Naive B cell (primary cell): ENCODE measurements at regions not wholly inside any gene's neighbourhood (a gene's known extent, or its start where the extent isn't known, plus 50 kb on each side); places are given as distances from the start of the nearest gene placed in this dataset.
A peak's percentile ranks its signal among the peaks of the same experiment; 100 is the strongest.

Experiments
- ATAC-seq, 2 donors: fragments of 150-1000 bp; cut with Tn5 transposase; 2 replicates each; pipeline ENCODE4 v1.10.0; 2021; ENCODE audit warnings: low read depth in 2 of 2, mild to moderate bottlenecking in 2 of 2, moderate library complexity in 2 of 2
- DNase-seq: peaks from one replicate; pipeline ENCODE4 v3.0.0; 2022
- H3K27ac Mint-ChIP-seq, 6 donors: one replicate each; pipeline ENCODE4 v1.8.0; 2020 to 2022; ENCODE audit warnings: mild to moderate bottlenecking in 6 of 6, mixed read lengths in 6 of 6, moderate library complexity in 5 of 6, inconsistent platforms in 2 of 6
- H3K27me3 Mint-ChIP-seq, 3 donors: one replicate each; pipeline ENCODE4 v1.8.0; 2021 to 2022; ENCODE audit warnings: mixed read lengths in 3 of 3, mild to moderate bottlenecking in 1 of 3
- H3K36me3 Mint-ChIP-seq, 2 donors: one replicate each; pipeline ENCODE4 v1.8.0; 2020 to 2022; ENCODE audit warnings: mixed read lengths in 2 of 2, inconsistent platforms in 1 of 2, mild to moderate bottlenecking in 1 of 2
- H3K4me1 Mint-ChIP-seq, 3 donors: one replicate each; pipeline ENCODE4 v1.8.0; 2020 to 2022; ENCODE audit warnings: mixed read lengths in 3 of 3, inconsistent platforms in 1 of 3, mild to moderate bottlenecking in 1 of 3, moderate library complexity in 1 of 3
- H3K4me3 Mint-ChIP-seq, 8 donors: one replicate each; pipeline ENCODE4 v1.8.0; 2020 to 2022; ENCODE audit warnings: mild to moderate bottlenecking in 8 of 8, mixed read lengths in 8 of 8, moderate library complexity in 8 of 8, inconsistent platforms in 2 of 8
- H3K9me3 Mint-ChIP-seq, 7 donors: one replicate each; pipeline ENCODE4 v1.8.0; 2020 to 2022; ENCODE audit warnings: mixed read lengths in 7 of 7, mild to moderate bottlenecking in 5 of 7, inconsistent platforms in 2 of 7, moderate library complexity in 1 of 7

GRCh38 chr16:64522548-64522947, 599.3 kb downstream of the CDH11 start:
- Mint-ChIP-seq H3K4me3 (no peak overlapping the region), H3K27ac (peak overlapping the region in 1 of 6 donors; percentile 14), H3K9me3 (peaks cover 0 to 12% (median 2%) of the 10 kb centered on the region in 7 donors), H3K27me3 (no peaks in the 10 kb centered on the region), H3K36me3 (no peaks in the 10 kb centered on the region), H3K4me1 (no peaks in the 10 kb centered on the region)
- ATAC-seq: no peak
- DNase-seq: no peak

GRCh38 chr16:64513871-64514270, 608.0 kb downstream of the CDH11 start:
- Mint-ChIP-seq H3K4me3 (no peak overlapping the region), H3K9me3 (peaks cover 0 to 3% (median 0%) of the 10 kb centered on the region in 7 donors), H3K4me1 (no peaks in the 10 kb centered on the region), H3K27ac (no peak overlapping the region), H3K36me3 (no peaks in the 10 kb centered on the region), H3K27me3 (no peaks in the 10 kb centered on the region)
- ATAC-seq: no peak
- no peak for DNase-seq

- peaks cover 4 to 13% (median 7%) of the 10 kb centered on the region in 7 donors for H3K9me3 Mint-ChIP-seq
- H3K36me3 Mint-ChIP-seq: no peaks in the 10 kb centered on the region
- H3K4me3 Mint-ChIP-seq: no peak overlapping the region
- no peak for DNase-seq
- no peak overlapping the region for H3K27ac Mint-ChIP-seq
- no peaks in the 10 kb centered on the region for H3K4me1 Mint-ChIP-seq
- no peaks in the 10 kb centered on the region for H3K27me3 Mint-ChIP-seq
- no peak for ATAC-seq
Measured at GRCh38 chr16:64507240-64508024, 614.4 kb downstream of the CDH11 start.

GRCh38 chr16:64499211-64499610, 622.7 kb downstream of the CDH11 start:
- Mint-ChIP-seq H3K27ac (no peak overlapping the region), H3K27me3 (no peaks in the 10 kb centered on the region), H3K36me3 (no peaks in the 10 kb centered on the region), H3K9me3 (peaks cover 0 to 2% (median 1%) of the 10 kb centered on the region in 7 donors), H3K4me1 (no peaks in the 10 kb centered on the region), H3K4me3 (no peak overlapping the region)
- ATAC-seq (no peak), DNase-seq (no peak)

- H3K4me1 Mint-ChIP-seq: no peaks in the 10 kb centered on the region
- H3K36me3 Mint-ChIP-seq: no peaks in the 10 kb centered on the region
- ATAC-seq (no peak), DNase-seq (no peak)
- peaks cover 0 to 2% (median 1%) of the 10 kb centered on the region in 7 donors for H3K9me3 Mint-ChIP-seq
- no peak overlapping the region for H3K4me3 Mint-ChIP-seq
- H3K27ac Mint-ChIP-seq: no peak overlapping the region
- H3K27me3 Mint-ChIP-seq: no peaks in the 10 kb centered on the region
Measured at GRCh38 chr16:64498363-64498762, 623.5 kb downstream of the CDH11 start.

GRCh38 chr16:64493709-64494108, 628.2 kb downstream of the CDH11 start:
- no peak for DNase-seq
- H3K27me3 Mint-ChIP-seq: no peaks in the 10 kb centered on the region
- H3K9me3 Mint-ChIP-seq: peaks cover 0 to 11% (median 5%) of the 10 kb centered on the region in 7 donors
- ATAC-seq: no peak
- H3K4me3 Mint-ChIP-seq: no peak overlapping the region
- no peaks in the 10 kb centered on the region for H3K36me3 Mint-ChIP-seq
- no peak overlapping the region for H3K27ac Mint-ChIP-seq
- H3K4me1 Mint-ChIP-seq: no peaks in the 10 kb centered on the region

- no peak overlapping the region for H3K27ac Mint-ChIP-seq
- ATAC-seq (no peak), DNase-seq (no peak)
- H3K4me3 Mint-ChIP-seq: no peak overlapping the region
- no peaks in the 10 kb centered on the region for H3K4me1 Mint-ChIP-seq
- H3K36me3 Mint-ChIP-seq: no peaks in the 10 kb centered on the region
- no peaks in the 10 kb centered on the region for H3K27me3 Mint-ChIP-seq
- H3K9me3 Mint-ChIP-seq: peaks cover 2 to 20% (median 4%) of the 10 kb centered on the region in 7 donors
Measured at GRCh38 chr16:64489449-64489848, 632.4 kb downstream of the CDH11 start.

- peaks cover 2 to 20% (median 4%) of the 10 kb centered on the region in 7 donors for H3K9me3 Mint-ChIP-seq
- no peak for ATAC-seq
- H3K36me3 Mint-ChIP-seq: no peaks in the 10 kb centered on the region
- H3K27me3 Mint-ChIP-seq: no peaks in the 10 kb centered on the region
- H3K4me3 Mint-ChIP-seq: no peak overlapping the region
- H3K4me1 Mint-ChIP-seq: no peaks in the 10 kb centered on the region
- no peak for DNase-seq
- H3K27ac Mint-ChIP-seq: no peak overlapping the region
Measured at GRCh38 chr16:64486561-64486960, 635.3 kb downstream of the CDH11 start.

- no peaks in the 10 kb centered on the region for H3K36me3 Mint-ChIP-seq
- ATAC-seq: no peak
Measured at GRCh38 chr16:64481497-64481896, 640.4 kb downstream of the CDH11 start.

GRCh38 chr16:64478252-64478906, 643.5 kb downstream of the CDH11 start:
- ATAC-seq (no peak), DNase-seq (no peak)
- Mint-ChIP-seq H3K36me3 (no peaks in the 10 kb centered on the region), H3K9me3 (peaks cover 0 to 13% (median 2%) of the 10 kb centered on the region in 7 donors), H3K27me3 (no peaks in the 10 kb centered on the region), H3K4me1 (no peaks in the 10 kb centered on the region), H3K27ac (no peak overlapping the region), H3K4me3 (no peak overlapping the region)

More at GRCh38 chr16:64481497-64481896, 640.4 kb downstream of the CDH11 start:
- Mint-ChIP-seq H3K4me1 (no peaks in the 10 kb centered on the region), H3K4me3 (peak overlapping the region in 1 of 8 donors; percentile 29), H3K9me3 (peaks cover 0 to 13% (median 1%) of the 10 kb centered on the region in 7 donors), H3K27me3 (no peaks in the 10 kb centered on the region), H3K27ac (no peak overlapping the region)
- no peak for DNase-seq

- H3K27ac Mint-ChIP-seq: no peak overlapping the region
- ATAC-seq: no peak
Measured at GRCh38 chr16:64475627-64476351, 646.1 kb downstream of the CDH11 start.

GRCh38 chr16:64470916-64471315, 650.9 kb downstream of the CDH11 start:
- Mint-ChIP-seq H3K36me3 (no peaks in the 10 kb centered on the region), H3K27ac (no peak overlapping the region), H3K4me3 (no peak overlapping the region), H3K9me3 (peaks cover 2 to 12% (median 7%) of the 10 kb centered on the region in 7 donors), H3K27me3 (no peaks in the 10 kb centered on the region), H3K4me1 (no peaks in the 10 kb centered on the region)
- no peak for DNase-seq
- ATAC-seq: no peak

More at GRCh38 chr16:64475627-64476351, 646.1 kb downstream of the CDH11 start:
- Mint-ChIP-seq H3K4me1 (no peaks in the 10 kb centered on the region), H3K27me3 (no peaks in the 10 kb centered on the region), H3K36me3 (no peaks in the 10 kb centered on the region), H3K9me3 (peaks cover 0 to 13% (median 2%) of the 10 kb centered on the region in 7 donors), H3K4me3 (no peak overlapping the region)
- DNase-seq: no peak

- H3K4me1 Mint-ChIP-seq: no peaks in the 10 kb centered on the region
Measured at GRCh38 chr16:64469906-64470702, 651.8 kb downstream of the CDH11 start.

More at GRCh38 chr16:64469906-64470702, 651.8 kb downstream of the CDH11 start:
- H3K9me3 Mint-ChIP-seq: peaks cover 2 to 16% (median 7%) of the 10 kb centered on the region in 7 donors
- DNase-seq (no peak), ATAC-seq (no peak)
- H3K27me3 Mint-ChIP-seq: no peaks in the 10 kb centered on the region
- H3K4me3 Mint-ChIP-seq: no peak overlapping the region
- H3K27ac Mint-ChIP-seq: no peak overlapping the region
- H3K36me3 Mint-ChIP-seq: no peaks in the 10 kb centered on the region
